ENCODE measurements at regions not wholly inside any gene's neighbourhood (a gene's known extent, or its start where the extent isn't known, plus 50 kb on each side); places are given as distances from the start of the nearest gene placed in this dataset.
"Not testable (repeated sequence)": the region's sequence is repeated elsewhere in the genome, so short reads cannot be mapped to it uniquely, and the experiment has no call there.

- not testable (repeated sequence) for DNase-seq (ENCODE audit: low spot score)
- WGBS, 2 donors (ENCODE audit: extremely low coverage in 2 of 2, insufficient read length in 2 of 2, insufficient replicate concordance in 1 of 2) = no CpG with 5 or more reads among the region's 4 CpGs
These were observed 88.8 kb downstream of the CDRT15L2 start for GRCh38 chr17:20668316-20668715.

DNA sequence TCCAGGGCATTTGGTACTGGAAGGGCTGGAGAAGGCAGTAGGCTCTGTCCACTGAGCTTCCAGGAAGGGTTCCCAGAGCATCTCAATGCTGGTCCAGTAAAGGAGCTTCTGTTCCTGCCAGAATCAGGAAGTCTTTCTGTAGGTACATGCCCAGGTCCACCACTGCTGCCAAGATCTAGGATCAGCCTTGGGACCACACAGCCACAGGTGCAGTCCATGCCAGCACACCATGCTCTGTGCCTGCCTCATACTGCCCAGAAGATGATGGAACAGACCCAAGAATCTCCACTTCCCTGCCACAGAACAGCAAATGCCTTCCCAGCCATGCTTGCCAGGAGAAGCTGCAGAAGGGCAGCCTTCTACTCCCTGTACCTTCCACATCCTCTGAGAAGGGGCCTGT is 89.3 kb downstream of the CDRT15L2 start:
- H2AFZ ChIP-seq (ENCODE audit: low read length); H3K4me3 ChIP-seq (ENCODE audit: low read length in 2 of 2); H3K9ac ChIP-seq (ENCODE audit: low read depth, low read length, poor library complexity); H3K4me1 ChIP-seq (ENCODE audit: control insufficient read depth in 2 of 2, insufficient read depth in 1 of 2, low read depth in 1 of 2, low read length in 2 of 2); H3K4me2 ChIP-seq (ENCODE audit: insufficient read depth, low read length, poor library complexity, severe bottlenecking); H3K9me3 ChIP-seq (replicated peaks in 1 of 2; ENCODE audit: control insufficient read depth in 2 of 2, insufficient read depth in 1 of 2, low read depth in 1 of 2, low read length in 2 of 2); H4K8ac ChIP-seq (ENCODE audit: low read depth, low read length); H3K79me1 ChIP-seq (ENCODE audit: low read depth, low read length); H3K23ac ChIP-seq (ENCODE audit: low read depth, low read length, poor library complexity); H2BK120ac ChIP-seq (ENCODE audit: low read depth, low read length); H3K4ac ChIP-seq (ENCODE audit: low read length); H3K27me3 ChIP-seq (ENCODE audit: control insufficient read depth in 3 of 3, insufficient read depth in 3 of 3, low read depth in 1 of 3, low read length in 3 of 3); H4K91ac ChIP-seq (ENCODE audit: low read depth, low read length, poor library complexity); H2BK12ac ChIP-seq (ENCODE audit: low read length); H3K27ac ChIP-seq (replicated peaks; ENCODE audit: low read length); H2BK15ac ChIP-seq (ENCODE audit: low read length); H3K14ac ChIP-seq (ENCODE audit: low read length); DNase-seq (ENCODE audit: low spot score); H3K18ac ChIP-seq (ENCODE audit: low read length); H3K36me3 ChIP-seq (replicated peaks in 1 of 2; ENCODE audit: control insufficient read depth in 2 of 2, insufficient read depth in 2 of 2, low read length in 2 of 2); H2BK5ac ChIP-seq (ENCODE audit: low read length); H2AK5ac ChIP-seq (ENCODE audit: low read depth, low read length): not testable (repeated sequence)

More at GRCh38 chr17:20668316-20668715, 88.8 kb downstream of the CDRT15L2 start:
- H2AK5ac ChIP-seq (ENCODE audit: low read depth, low read length); H3K36me3 ChIP-seq (replicated peaks in 1 of 2; ENCODE audit: control insufficient read depth in 2 of 2, insufficient read depth in 2 of 2, low read length in 2 of 2); H3K4ac ChIP-seq (ENCODE audit: low read length); H3K9me3 ChIP-seq (replicated peaks in 1 of 2; ENCODE audit: control insufficient read depth in 2 of 2, insufficient read depth in 1 of 2, low read depth in 1 of 2, low read length in 2 of 2); H3K79me1 ChIP-seq (ENCODE audit: low read depth, low read length); H2BK15ac ChIP-seq (ENCODE audit: low read length); H2AFZ ChIP-seq (ENCODE audit: low read length); H3K23ac ChIP-seq (ENCODE audit: low read depth, low read length, poor library complexity); H3K4me2 ChIP-seq (ENCODE audit: insufficient read depth, low read length, poor library complexity, severe bottlenecking); H2BK12ac ChIP-seq (ENCODE audit: low read length); H3K4me1 ChIP-seq (ENCODE audit: control insufficient read depth in 2 of 2, insufficient read depth in 1 of 2, low read depth in 1 of 2, low read length in 2 of 2); H2BK5ac ChIP-seq (ENCODE audit: low read length); H3K9ac ChIP-seq (ENCODE audit: low read depth, low read length, poor library complexity); H4K91ac ChIP-seq (ENCODE audit: low read depth, low read length, poor library complexity); H3K27ac ChIP-seq (replicated peaks; ENCODE audit: low read length); H4K8ac ChIP-seq (ENCODE audit: low read depth, low read length); H2BK120ac ChIP-seq (ENCODE audit: low read depth, low read length); H3K4me3 ChIP-seq (ENCODE audit: low read length in 2 of 2); H3K14ac ChIP-seq (ENCODE audit: low read length); H3K18ac ChIP-seq (ENCODE audit: low read length); H3K27me3 ChIP-seq (ENCODE audit: control insufficient read depth in 3 of 3, insufficient read depth in 3 of 3, low read depth in 1 of 3, low read length in 3 of 3): not testable (repeated sequence)

DNA sequence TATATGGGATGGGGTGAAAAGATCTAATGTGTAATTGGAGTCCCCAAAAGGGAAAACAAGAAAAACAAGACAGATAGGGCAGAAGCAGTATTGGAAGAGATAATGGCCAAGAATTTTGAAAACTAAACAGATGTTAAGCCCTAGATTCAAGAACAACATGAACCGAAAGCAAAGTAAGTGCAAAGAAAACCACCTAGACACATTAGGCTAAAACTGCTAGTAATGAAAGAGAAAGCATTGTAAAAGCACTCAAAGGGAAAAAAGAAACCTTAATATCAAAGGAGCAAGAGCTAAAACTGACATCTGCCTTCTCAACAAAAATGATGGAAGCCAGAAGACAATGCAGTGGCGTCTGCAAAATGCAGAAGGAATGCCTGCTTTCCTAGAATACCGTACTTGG is 91.0 kb downstream of the CDRT15L2 start:
- not testable (repeated sequence) for H3K27me3 ChIP-seq (ENCODE audit: control insufficient read depth in 3 of 3, insufficient read depth in 3 of 3, low read depth in 1 of 3, low read length in 3 of 3); H3K9ac ChIP-seq (ENCODE audit: low read depth, low read length, poor library complexity); H2AFZ ChIP-seq (ENCODE audit: low read length); H3K18ac ChIP-seq (ENCODE audit: low read length); H3K79me1 ChIP-seq (ENCODE audit: low read depth, low read length); H3K4me3 ChIP-seq (ENCODE audit: low read length in 2 of 2); H2BK5ac ChIP-seq (ENCODE audit: low read length); H3K9me3 ChIP-seq (replicated peaks in 1 of 2; ENCODE audit: control insufficient read depth in 2 of 2, insufficient read depth in 1 of 2, low read depth in 1 of 2, low read length in 2 of 2); H2BK120ac ChIP-seq (ENCODE audit: low read depth, low read length); H2BK15ac ChIP-seq (ENCODE audit: low read length); H3K4me2 ChIP-seq (ENCODE audit: insufficient read depth, low read length, poor library complexity, severe bottlenecking); H3K27ac ChIP-seq (replicated peaks; ENCODE audit: low read length); H4K91ac ChIP-seq (ENCODE audit: low read depth, low read length, poor library complexity); DNase-seq (ENCODE audit: low spot score); H3K4me1 ChIP-seq (ENCODE audit: control insufficient read depth in 2 of 2, insufficient read depth in 1 of 2, low read depth in 1 of 2, low read length in 2 of 2); H3K36me3 ChIP-seq (replicated peaks in 1 of 2; ENCODE audit: control insufficient read depth in 2 of 2, insufficient read depth in 2 of 2, low read length in 2 of 2); H3K14ac ChIP-seq (ENCODE audit: low read length); H3K23ac ChIP-seq (ENCODE audit: low read depth, low read length, poor library complexity); H2BK12ac ChIP-seq (ENCODE audit: low read length); H4K8ac ChIP-seq (ENCODE audit: low read depth, low read length); H3K4ac ChIP-seq (ENCODE audit: low read length); H2AK5ac ChIP-seq (ENCODE audit: low read depth, low read length)
- WGBS, 2 donors (ENCODE audit: extremely low coverage in 2 of 2, insufficient read length in 2 of 2, insufficient replicate concordance in 1 of 2) = no CpG with 5 or more reads among the region's 3 CpGs

DNA sequence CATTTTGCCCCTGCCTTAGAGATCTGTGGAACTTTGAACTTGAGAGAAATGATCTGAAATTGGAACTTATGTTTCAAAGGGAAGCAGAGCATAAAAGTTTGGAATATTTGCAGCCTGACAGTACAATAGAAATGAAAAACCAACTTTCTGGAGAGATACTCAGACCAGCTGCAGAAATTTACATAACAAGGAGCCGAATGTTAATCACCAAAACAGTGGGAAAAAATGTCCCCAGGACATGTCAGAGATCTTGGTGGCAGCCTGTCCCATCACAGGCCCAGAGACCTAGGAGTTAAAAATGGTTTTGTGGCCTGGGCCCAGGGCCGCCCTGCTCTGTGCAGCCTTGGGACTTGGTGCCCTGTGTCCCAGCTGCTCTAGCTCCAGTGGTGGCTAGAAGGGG is 94.8 kb downstream of the CDRT15L2 start:
- not testable (repeated sequence) for H4K8ac ChIP-seq (ENCODE audit: low read depth, low read length); H3K27me3 ChIP-seq (ENCODE audit: control insufficient read depth in 3 of 3, insufficient read depth in 3 of 3, low read depth in 1 of 3, low read length in 3 of 3); H3K14ac ChIP-seq (ENCODE audit: low read length); H2BK120ac ChIP-seq (ENCODE audit: low read depth, low read length); H2AFZ ChIP-seq (ENCODE audit: low read length); H3K4me2 ChIP-seq (ENCODE audit: insufficient read depth, low read length, poor library complexity, severe bottlenecking); H4K91ac ChIP-seq (ENCODE audit: low read depth, low read length, poor library complexity); H2BK15ac ChIP-seq (ENCODE audit: low read length); DNase-seq (ENCODE audit: low spot score); H3K9ac ChIP-seq (ENCODE audit: low read depth, low read length, poor library complexity); H3K36me3 ChIP-seq (replicated peaks in 1 of 2; ENCODE audit: control insufficient read depth in 2 of 2, insufficient read depth in 2 of 2, low read length in 2 of 2); H3K4ac ChIP-seq (ENCODE audit: low read length); H2BK5ac ChIP-seq (ENCODE audit: low read length); H3K4me3 ChIP-seq (ENCODE audit: low read length in 2 of 2); H2AK5ac ChIP-seq (ENCODE audit: low read depth, low read length); H3K23ac ChIP-seq (ENCODE audit: low read depth, low read length, poor library complexity); H3K18ac ChIP-seq (ENCODE audit: low read length); H3K79me1 ChIP-seq (ENCODE audit: low read depth, low read length); H3K27ac ChIP-seq (replicated peaks; ENCODE audit: low read length); H2BK12ac ChIP-seq (ENCODE audit: low read length); H3K9me3 ChIP-seq (replicated peaks in 1 of 2; ENCODE audit: control insufficient read depth in 2 of 2, insufficient read depth in 1 of 2, low read depth in 1 of 2, low read length in 2 of 2); H3K4me1 ChIP-seq (ENCODE audit: control insufficient read depth in 2 of 2, insufficient read depth in 1 of 2, low read depth in 1 of 2, low read length in 2 of 2)
- no CpG with 5 or more reads among the region's 2 CpGs for WGBS, 2 donors (ENCODE audit: extremely low coverage in 2 of 2, insufficient read length in 2 of 2, insufficient replicate concordance in 1 of 2)
